GM12864 (cell line): ENCODE measurements at regions not wholly inside any gene's neighbourhood (a gene's known extent, or its start where the extent isn't known, plus 50 kb on each side); places are given as distances from the start of the nearest gene placed in this dataset.

Source experiments
- DNase-seq: peaks from one replicate; pipeline ENCODE4 v3.0.0-alpha.2; 2011; ENCODE audit warnings: low read depth
- H3K4me3 ChIP-seq: 2 replicates; pipeline ENCODE4 v1.5.1; 2011; ENCODE audit warnings: mild to moderate bottlenecking, low read depth, low read length, control low read depth
- TF ChIP-seq, protein P1 (sequence below): IDR thresholded peaks from 2 replicates; pipeline ENCODE4 v1.5.1; 2011; ENCODE audit warnings: low read depth, mild to moderate bottlenecking, moderate library complexity, low read length, control low read depth, inconsistent platforms; ENCODE audit errors: missing control alignments

DNA sequence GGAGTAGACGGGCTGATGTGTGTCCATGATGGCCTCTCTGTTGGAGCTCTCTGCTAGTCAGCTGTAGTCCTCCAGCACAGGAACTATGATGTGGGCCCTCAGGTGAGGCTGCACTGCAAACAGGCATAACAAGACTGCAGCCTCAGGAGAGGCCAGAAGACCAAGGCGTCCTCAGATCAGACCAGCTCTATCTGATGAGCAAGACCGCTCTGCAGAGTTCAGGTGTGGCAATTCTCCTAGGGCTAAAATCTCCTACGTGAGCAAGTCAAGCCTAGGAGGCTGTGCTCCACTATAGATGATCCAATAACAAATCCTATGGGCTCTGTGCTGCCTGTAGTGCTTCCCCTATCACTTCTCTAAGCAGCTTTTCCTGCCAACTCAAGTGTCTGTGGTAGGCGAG lies 633.4 kb upstream of the SYNCRIP start:
- no peak overlapping the region for H3K4me3 ChIP-seq
- TF ChIP-seq, protein P1, sequence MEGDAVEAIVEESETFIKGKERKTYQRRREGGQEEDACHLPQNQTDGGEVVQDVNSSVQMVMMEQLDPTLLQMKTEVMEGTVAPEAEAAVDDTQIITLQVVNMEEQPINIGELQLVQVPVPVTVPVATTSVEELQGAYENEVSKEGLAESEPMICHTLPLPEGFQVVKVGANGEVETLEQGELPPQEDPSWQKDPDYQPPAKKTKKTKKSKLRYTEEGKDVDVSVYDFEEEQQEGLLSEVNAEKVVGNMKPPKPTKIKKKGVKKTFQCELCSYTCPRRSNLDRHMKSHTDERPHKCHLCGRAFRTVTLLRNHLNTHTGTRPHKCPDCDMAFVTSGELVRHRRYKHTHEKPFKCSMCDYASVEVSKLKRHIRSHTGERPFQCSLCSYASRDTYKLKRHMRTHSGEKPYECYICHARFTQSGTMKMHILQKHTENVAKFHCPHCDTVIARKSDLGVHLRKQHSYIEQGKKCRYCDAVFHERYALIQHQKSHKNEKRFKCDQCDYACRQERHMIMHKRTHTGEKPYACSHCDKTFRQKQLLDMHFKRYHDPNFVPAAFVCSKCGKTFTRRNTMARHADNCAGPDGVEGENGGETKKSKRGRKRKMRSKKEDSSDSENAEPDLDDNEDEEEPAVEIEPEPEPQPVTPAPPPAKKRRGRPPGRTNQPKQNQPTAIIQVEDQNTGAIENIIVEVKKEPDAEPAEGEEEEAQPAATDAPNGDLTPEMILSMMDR, result no peak
- no peak for DNase-seq

DNA sequence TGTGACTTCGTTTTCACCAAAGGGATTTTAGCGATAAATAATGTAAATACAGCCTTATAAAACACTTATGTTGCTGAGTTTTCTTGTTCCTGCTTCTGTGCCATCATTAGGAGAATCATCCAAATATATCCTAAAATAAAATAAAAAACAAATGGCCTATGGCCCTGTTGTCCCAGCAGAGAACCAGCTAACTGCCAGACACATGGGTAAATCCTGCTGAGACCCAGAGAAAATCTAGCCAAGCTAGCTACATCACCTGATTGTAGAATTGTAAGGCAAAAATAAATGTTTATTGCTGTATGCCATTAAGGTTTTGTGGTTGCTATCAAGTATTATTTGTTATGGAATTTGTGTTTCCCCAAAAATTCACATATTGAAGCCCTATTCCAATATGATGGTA lies 631.2 kb upstream of the SYNCRIP start:
- no peak overlapping the region for H3K4me3 ChIP-seq
- TF ChIP-seq, protein P1, result no peak
- DNase-seq, result no peak

DNA sequence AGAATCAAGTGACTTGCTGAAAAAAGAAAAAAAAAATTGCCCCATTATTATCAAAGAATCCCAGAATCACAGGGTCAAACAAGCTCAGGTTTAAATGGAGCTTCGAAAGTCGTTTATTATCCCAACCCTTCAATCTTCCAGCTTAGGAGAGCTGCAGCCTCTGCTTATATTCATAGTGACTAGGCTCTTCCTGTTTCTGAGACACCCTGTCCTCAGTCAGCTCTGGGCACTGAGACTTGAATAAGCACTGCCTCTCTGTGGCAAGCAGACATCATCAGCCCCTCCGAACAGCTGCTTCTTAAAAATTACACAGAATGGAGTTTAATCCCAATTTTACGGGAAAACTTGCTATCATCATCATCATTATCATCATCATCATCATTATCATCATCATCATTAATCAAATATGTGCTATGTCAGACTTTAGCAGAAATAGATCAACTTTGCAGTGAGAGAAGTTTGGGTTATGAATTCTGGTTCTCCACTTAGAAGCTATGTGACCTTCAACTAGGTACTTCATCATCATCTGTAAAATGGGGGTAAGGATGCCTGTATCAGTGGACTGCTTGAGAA lies 614.0 kb upstream of the SYNCRIP start:
- TF ChIP-seq, protein P1, result no peak
- no peak overlapping the region for H3K4me3 ChIP-seq
- no peak for DNase-seq

DNA sequence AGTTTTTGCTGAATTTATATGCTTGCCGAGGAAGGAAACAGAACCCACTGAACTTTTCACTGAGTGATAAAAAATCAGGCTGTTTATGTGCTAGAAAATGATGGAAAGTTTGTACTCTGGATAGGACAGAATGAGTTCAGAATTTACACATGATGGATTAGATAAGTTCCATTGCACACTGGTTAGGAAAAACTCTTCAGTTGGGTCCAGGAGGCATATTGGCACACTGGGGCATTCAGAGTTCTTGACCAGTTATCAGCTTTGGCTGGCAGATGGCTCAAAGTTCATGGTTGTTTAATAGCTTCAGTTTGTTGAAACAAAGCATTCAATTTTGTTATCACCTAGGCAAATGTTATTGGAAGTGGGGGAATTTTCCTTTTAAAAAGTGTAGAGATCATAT lies 613.3 kb upstream of the SYNCRIP start:
- no peak overlapping the region for H3K4me3 ChIP-seq
- TF ChIP-seq, protein P1, result no peak
- DNase-seq, result no peak

DNA sequence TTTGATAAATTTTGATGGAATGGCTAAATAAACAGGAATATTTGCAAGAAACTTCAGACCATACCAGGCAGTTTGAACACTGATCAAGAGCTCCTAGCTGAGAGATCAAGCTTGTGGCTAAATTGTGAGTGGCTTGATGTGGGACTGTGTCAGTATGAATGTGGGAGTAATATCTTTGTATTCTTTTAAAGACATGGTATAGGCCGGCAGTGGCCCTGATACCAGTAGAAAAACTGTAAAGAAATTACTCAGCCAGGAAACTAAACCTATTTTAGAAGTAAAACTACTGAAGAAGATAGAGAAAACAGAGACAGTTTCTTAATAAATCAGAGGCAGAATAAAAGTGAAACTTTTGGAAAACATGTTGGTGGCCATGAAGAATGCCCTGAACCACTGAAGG lies 608.4 kb upstream of the SYNCRIP start:
- DNase-seq, result no peak
- no peak overlapping the region for H3K4me3 ChIP-seq
- TF ChIP-seq, protein P1, result no peak

DNA sequence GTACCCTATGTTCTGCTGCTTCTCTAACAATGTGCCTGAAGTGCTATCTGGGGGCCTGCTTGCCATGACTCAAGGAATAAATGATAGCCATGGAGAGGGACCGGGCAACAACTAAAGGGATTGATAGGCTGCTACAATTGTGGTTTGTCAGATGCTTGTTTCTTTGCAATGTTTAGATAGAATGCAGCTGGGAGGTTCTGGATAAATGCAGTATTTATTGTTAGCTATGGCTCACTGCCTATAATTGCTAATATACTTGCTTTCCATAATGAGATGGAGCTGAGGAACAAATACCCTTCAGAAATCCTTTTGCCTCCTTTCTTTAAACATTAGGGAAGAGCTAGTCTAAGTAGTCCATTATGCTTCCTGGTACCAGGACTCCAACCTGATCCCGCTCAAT lies 575.2 kb upstream of the SYNCRIP start:
- no peak for DNase-seq
- TF ChIP-seq, protein P1, result no peak

DNA sequence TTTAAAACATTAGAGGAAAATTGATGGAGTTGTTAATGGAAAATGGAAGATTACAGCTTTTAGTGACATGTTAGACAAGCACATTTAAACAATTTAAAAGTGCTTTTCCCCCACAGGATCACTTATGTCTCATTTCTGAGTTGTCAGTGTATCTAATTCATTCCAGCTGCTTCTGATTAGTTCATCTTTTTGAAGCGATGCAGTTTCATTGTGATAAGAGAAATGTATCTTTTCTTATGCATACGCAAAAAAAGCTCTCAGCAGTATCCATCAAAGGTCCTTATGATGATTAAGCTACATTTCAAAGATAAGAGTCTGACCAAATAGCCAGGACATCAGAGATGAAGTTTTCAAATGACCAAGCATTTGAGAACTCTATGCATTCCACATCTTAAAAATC lies 572.6 kb upstream of the SYNCRIP start:
- no peak for DNase-seq
- TF ChIP-seq, protein P1, result no peak
- no peak overlapping the region for H3K4me3 ChIP-seq

More for the DNA sequence above, 575.2 kb upstream of the SYNCRIP start:
- H3K4me3 ChIP-seq, result no peak overlapping the region
